HepG2 (cell line): ENCODE measurements at regions not wholly inside any gene's neighbourhood (a gene's known extent, or its start where the extent isn't known, plus 50 kb on each side); places are given as distances from the start of the nearest gene placed in this dataset.

ENCODE experiments used
- AKAP8 ChIP-seq: sonication (generic); formaldehyde crosslinking; IDR thresholded peaks from 2 replicates; pipeline ENCODE4 v1.5.1; 2020; ENCODE audit warnings: mild to moderate bottlenecking, missing genetic modification reagents
- ATF4 ChIP-seq, 2 experiments: fragments of 450-650 bp in 1 of 2; sonication (generic) in 1 of 2; formaldehyde crosslinking; IDR thresholded peaks; 2 replicates each; pipeline versions ENCODE4 v1.5.0 to v1.8.0; 2020 to 2022; ENCODE audit warnings: mild to moderate bottlenecking in 1 of 2, missing genetic modification reagents in 1 of 2
- CBX5 ChIP-seq: sonication (generic); formaldehyde crosslinking; IDR thresholded peaks from 2 replicates; pipeline ENCODE4 v1.4.0; 2020; ENCODE audit warnings: missing genetic modification reagents, borderline replicate concordance
- CEBPG ChIP-seq: IDR thresholded peaks from 2 replicates; pipeline ENCODE4 v1.6.1; 2016
- ETV5 ChIP-seq: IDR thresholded peaks from 2 replicates; pipeline ENCODE4 v1.6.1; 2018; ENCODE audit warnings: missing biosample characterization, missing genetic modification reagents, inconsistent platforms, borderline replicate concordance
- FOXJ3 ChIP-seq: sonication (generic); formaldehyde crosslinking; IDR thresholded peaks from 2 replicates; pipeline ENCODE4 v1.4.0; 2020; ENCODE audit warnings: missing genetic modification reagents, mild to moderate bottlenecking, borderline replicate concordance
- GPN1 ChIP-seq: sonication (generic); formaldehyde crosslinking; IDR thresholded peaks from 2 replicates; pipeline ENCODE4 v1.5.1; 2020; ENCODE audit warnings: missing genetic modification reagents, borderline replicate concordance
- HMG20A ChIP-seq: IDR thresholded peaks from 2 replicates; pipeline ENCODE4 v1.6.1; 2016; ENCODE audit warnings: borderline replicate concordance
- HNF1A ChIP-seq, 2 experiments: sonication (generic) in 1 of 2; formaldehyde crosslinking in 1 of 2; IDR thresholded peaks; 2 replicates each; pipeline versions ENCODE4 v1.4.0 to v1.6.1; 2016 to 2020; ENCODE audit warnings: borderline replicate concordance in 1 of 2, low read depth in 1 of 2, mild to moderate bottlenecking in 1 of 2, missing genetic modification reagents in 1 of 2
- NFE2L1 ChIP-seq: sonication (generic); formaldehyde crosslinking; IDR thresholded peaks from 2 replicates; pipeline ENCODE4 v1.4.0; 2020; ENCODE audit warnings: missing genetic modification reagents, mild to moderate bottlenecking, borderline replicate concordance
- POGZ ChIP-seq: sonication (generic); formaldehyde crosslinking; IDR thresholded peaks from 2 replicates; pipeline ENCODE4 v1.4.0; 2020; ENCODE audit warnings: mild to moderate bottlenecking, missing genetic modification reagents
- PRMT3 ChIP-seq: sonication (generic); formaldehyde crosslinking; IDR thresholded peaks from 2 replicates; pipeline ENCODE4 v1.8.1; 2022; ENCODE audit warnings: low read depth, mild to moderate bottlenecking, moderate library complexity, missing genetic modification reagents, borderline replicate concordance
- SNAPC4 ChIP-seq: sonication (generic); formaldehyde crosslinking; IDR thresholded peaks from 2 replicates; pipeline ENCODE4 v1.4.0; 2020; ENCODE audit warnings: mild to moderate bottlenecking, missing genetic modification reagents
- TBX3 ChIP-seq: fragments of 450-650 bp; IDR thresholded peaks from 2 replicates; pipeline ENCODE4 v1.6.1; 2017; ENCODE audit warnings: antibody characterized with exemption, mild to moderate bottlenecking, inconsistent platforms, borderline replicate concordance
- TP53 ChIP-seq: sonication (generic); formaldehyde crosslinking; conservative IDR thresholded peaks from 2 replicates; pipeline ENCODE4 v1.4.0; 2020; ENCODE audit warnings: missing genetic modification reagents
- ZGPAT ChIP-seq: IDR thresholded peaks from 2 replicates; pipeline ENCODE4 v1.6.1; 2016; ENCODE audit warnings: mild to moderate bottlenecking
- ZNF296 ChIP-seq: sonication (generic); formaldehyde crosslinking; conservative IDR thresholded peaks from 2 replicates; pipeline ENCODE4 v1.5.0; 2020; ENCODE audit warnings: mild to moderate bottlenecking, missing genetic modification reagents

- TF ChIP-seq POGZ (CRISPR knock-in tag) (0 out of 2 replicates have a peak, but pooled peaks have one; percentile 28), TBX3 (peak; percentile 84; the same call in 1 of the 2 replicates), CEBPG (peak; percentile 70), ZNF296 (CRISPR knock-in tag) (no peak), ETV5 (CRISPR knock-in tag) (0 out of 2 replicates have a peak, but pooled peaks have one; percentile 68), HNF1A (IDR thresholded peaks at IDR 0.05; ENCODE audit: low read depth) (0 out of 2 replicates have a peak, but pooled peaks have one; percentile 50), HNF1A (CRISPR knock-in tag; IDR thresholded peaks at IDR 0.05; ENCODE audit: borderline replicate concordance) (peak; percentile 77; the same call in 1 of the 2 replicates), SNAPC4 (no peak), FOXJ3 (CRISPR knock-in tag) (peak; percentile 74; the same call in 1 of the 2 replicates), TP53 (CRISPR knock-in tag) (peak; percentile 71; the same call in 1 of the 2 replicates), NFE2L1 (CRISPR knock-in tag) (no peak), AKAP8 (no peak), PRMT3 (CRISPR knock-in tag) (peak; percentile 36; the same call in 1 of the 2 replicates), ATF4 (CRISPR knock-in tag; IDR thresholded peaks at IDR 0.05) (peak in 1 of 2 experiments; percentile 79; a peak in 2 of 4 replicates), HMG20A (peak; percentile 87), CBX5 (no peak), GPN1 (no peak), ZGPAT (CRISPR knock-in tag) (peak; percentile 89)
These were observed 58.2 kb upstream of the THY1 start (continued) for GRCh38 chr11:119481021-119481666.
